Activated B cell treated with CpG ODN at 0.5 μM for 24 hours (primary cell): ENCODE measurements at regions not wholly inside any gene's neighbourhood (a gene's known extent, or its start where the extent isn't known, plus 50 kb on each side); places are given as distances from the start of the nearest gene placed in this dataset.

Source experiments
- ATAC-seq: fragments of 200-7000 bp; cut with Tn5 transposase; one replicate; pipeline ENCODE4 v1.10.0; 2021; ENCODE audit warnings: low read depth, mild to moderate bottlenecking, moderate library complexity
- CTCF ChIA-PET: fragments of 350-600 bp; sonication (Branson Sonifier 250); formaldehyde crosslinking; loops from one replicate; lab custom pipeline; 2021; ENCODE audit warnings: antibody characterized with exemption; lab: Charles Lee
- POLR2A ChIA-PET: fragments of 350-600 bp; sonication (Branson Sonifier 250); formaldehyde crosslinking; loops from one replicate; lab custom pipeline; 2021; ENCODE audit warnings: antibody characterized with exemption; lab: Charles Lee
- DNase-seq: peaks from one replicate; pipeline ENCODE4 v3.0.0; 2022
- H3K27ac Mint-ChIP-seq: one replicate; pipeline ENCODE4 v1.8.0; 2020; ENCODE audit warnings: mixed read lengths
- H3K27me3 Mint-ChIP-seq: one replicate; pipeline ENCODE4 v1.8.0; 2021; ENCODE audit warnings: mixed read lengths
- H3K36me3 Mint-ChIP-seq: one replicate; pipeline ENCODE4 v1.8.0; 2021; ENCODE audit warnings: low read depth, mixed read lengths
- H3K4me1 Mint-ChIP-seq: one replicate; pipeline ENCODE4 v1.8.0; 2021; ENCODE audit warnings: mixed read lengths
- H3K4me3 Mint-ChIP-seq: one replicate; pipeline ENCODE4 v1.8.0; 2020; ENCODE audit warnings: mild to moderate bottlenecking, mixed read lengths
- H3K9me3 Mint-ChIP-seq: one replicate; pipeline ENCODE4 v1.8.0; 2020; ENCODE audit warnings: mixed read lengths
- CTCF ChIP-seq: fragments of 200-600 bp; IDR thresholded peaks from one replicate; pipeline ENCODE4 v1.8.0; 2022; ENCODE audit warnings: antibody characterized with exemption, mild to moderate bottlenecking
- intact Hi-C: fragments of 100-400 bp; cut with micrococcal nuclease; formaldehyde crosslinking; loops from one replicate; pipeline ENCODE4 v1.15.1; 2024

GRCh38 chr14:101509730-101510371 lies 51.4 kb upstream of the DIO3 start:
- ATAC-seq (no peak), DNase-seq (no peak)
- Mint-ChIP-seq H3K4me3 (no peak overlapping the region), H3K36me3 (no peaks in the 10 kb centered on the region), H3K9me3 (no peaks in the 10 kb centered on the region), H3K27ac (no peak overlapping the region), H3K4me1 (no peaks in the 10 kb centered on the region), H3K27me3 (no peaks in the 10 kb centered on the region)
- POLR2A ChIA-PET: no interaction called here
- no peak for TF ChIP-seq CTCF
- intact Hi-C loops: no loop called here
- CTCF ChIA-PET: no interaction called here

- intact Hi-C loops: no loop called here
- no peak for TF ChIP-seq CTCF
- Mint-ChIP-seq H3K9me3 (peaks cover 7% of the 10 kb centered on the region), H3K4me3 (no peak overlapping the region), H3K36me3 (no peaks in the 10 kb centered on the region), H3K27me3 (no peaks in the 10 kb centered on the region), H3K27ac (no peak overlapping the region), H3K4me1 (no peaks in the 10 kb centered on the region)
- ChIA-PET CTCF (no interaction called here), POLR2A (no interaction called here)
- no peak for DNase-seq
- no peak for ATAC-seq
These were observed 50.1 kb upstream of the DIO3 start for GRCh38 chr14:101511199-101511598.
